ENCODE measurements at regions not wholly inside any gene's neighbourhood (a gene's known extent, or its start where the extent isn't known, plus 50 kb on each side); places are given as distances from the start of the nearest gene placed in this dataset.

GRCh38 chr2:184057910-184058309 lies 540.4 kb upstream of the ZNF804A start:
- no peak for TF ChIP-seq CTCF (IDR thresholded peaks at IDR 0.05)
- no peak for TF ChIP-seq POLR2AphosphoS5 (IDR thresholded peaks at IDR 0.05)
- no peak for TF ChIP-seq EP300 (IDR thresholded peaks at IDR 0.05)
- no peak for TF ChIP-seq POLR2A (IDR thresholded peaks at IDR 0.05)
